ENCODE measurements at regions not wholly inside any gene's neighbourhood (a gene's known extent, or its start where the extent isn't known, plus 50 kb on each side); places are given as distances from the start of the nearest gene placed in this dataset.

DNA sequence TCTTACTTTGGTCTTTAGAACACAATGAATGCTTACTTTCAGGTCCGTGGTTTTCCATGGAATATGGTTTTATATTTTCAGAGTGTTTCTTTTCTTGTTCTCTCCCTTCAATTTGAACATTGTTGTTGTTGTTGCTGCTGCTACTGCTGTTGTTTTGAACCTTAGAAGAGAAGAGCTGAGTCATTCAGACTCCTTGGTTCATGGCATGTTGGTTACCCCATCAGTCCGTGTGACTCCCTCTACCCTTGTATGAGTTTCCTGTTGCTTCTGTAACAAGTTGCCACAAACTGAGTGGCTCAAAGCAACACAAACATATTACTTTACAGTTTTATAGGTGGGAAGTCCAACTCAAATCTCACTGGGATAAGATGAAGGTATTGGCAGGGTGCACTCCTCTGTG is 511.0 kb downstream of the INSC start:
- no peak overlapping the region for H3K27ac Mint-ChIP-seq
- peaks cover 0 to 2% of the 10 kb centered on the region in 2 experiments for H3K27me3 ChIP-seq (ENCODE audit: control insufficient read depth in 1 of 2, insufficient read depth in 2 of 2, low read length in 2 of 2)
- intact Hi-C loops (cut with DNase I, micrococcal nuclease) = no loop called here
- no peak for DNase-seq
- no peak overlapping the region for H3K4me3 Mint-ChIP-seq
- CTCF ChIA-PET = no interaction called here
- TF ChIP-seq, protein P1, sequence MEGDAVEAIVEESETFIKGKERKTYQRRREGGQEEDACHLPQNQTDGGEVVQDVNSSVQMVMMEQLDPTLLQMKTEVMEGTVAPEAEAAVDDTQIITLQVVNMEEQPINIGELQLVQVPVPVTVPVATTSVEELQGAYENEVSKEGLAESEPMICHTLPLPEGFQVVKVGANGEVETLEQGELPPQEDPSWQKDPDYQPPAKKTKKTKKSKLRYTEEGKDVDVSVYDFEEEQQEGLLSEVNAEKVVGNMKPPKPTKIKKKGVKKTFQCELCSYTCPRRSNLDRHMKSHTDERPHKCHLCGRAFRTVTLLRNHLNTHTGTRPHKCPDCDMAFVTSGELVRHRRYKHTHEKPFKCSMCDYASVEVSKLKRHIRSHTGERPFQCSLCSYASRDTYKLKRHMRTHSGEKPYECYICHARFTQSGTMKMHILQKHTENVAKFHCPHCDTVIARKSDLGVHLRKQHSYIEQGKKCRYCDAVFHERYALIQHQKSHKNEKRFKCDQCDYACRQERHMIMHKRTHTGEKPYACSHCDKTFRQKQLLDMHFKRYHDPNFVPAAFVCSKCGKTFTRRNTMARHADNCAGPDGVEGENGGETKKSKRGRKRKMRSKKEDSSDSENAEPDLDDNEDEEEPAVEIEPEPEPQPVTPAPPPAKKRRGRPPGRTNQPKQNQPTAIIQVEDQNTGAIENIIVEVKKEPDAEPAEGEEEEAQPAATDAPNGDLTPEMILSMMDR (IDR thresholded peaks at IDR 0.05) = no peak
- POLR2A ChIA-PET = no interaction called here
- no peaks in the 10 kb centered on the region for H3K9me3 ChIP-seq (ENCODE audit: control insufficient read depth in 1 of 2, insufficient read depth in 1 of 2, low read length in 2 of 2)
- no peak overlapping the region for H3K4me3 ChIP-seq (ENCODE audit: low read length)
- H3K4me1 ChIP-seq (ENCODE audit: insufficient read depth, low read length) = no peaks in the 10 kb centered on the region
- H3K36me3 ChIP-seq (ENCODE audit: insufficient read depth, low read length) = no peaks in the 10 kb centered on the region
- no peak for ATAC-seq (ENCODE audit: poor library complexity)
- H3K9me3 Mint-ChIP-seq = no peaks in the 10 kb centered on the region
- no peak overlapping the region for H3K27ac ChIP-seq (ENCODE audit: low read depth in 1 of 2, low read length in 2 of 2)
- H3K36me3 Mint-ChIP-seq (ENCODE audit: low read depth) = no peaks in the 10 kb centered on the region
- H3K4me1 Mint-ChIP-seq (ENCODE audit: low read depth) = no peaks in the 10 kb centered on the region
- peaks cover 10% of the 10 kb centered on the region for H3K27me3 Mint-ChIP-seq

DNA sequence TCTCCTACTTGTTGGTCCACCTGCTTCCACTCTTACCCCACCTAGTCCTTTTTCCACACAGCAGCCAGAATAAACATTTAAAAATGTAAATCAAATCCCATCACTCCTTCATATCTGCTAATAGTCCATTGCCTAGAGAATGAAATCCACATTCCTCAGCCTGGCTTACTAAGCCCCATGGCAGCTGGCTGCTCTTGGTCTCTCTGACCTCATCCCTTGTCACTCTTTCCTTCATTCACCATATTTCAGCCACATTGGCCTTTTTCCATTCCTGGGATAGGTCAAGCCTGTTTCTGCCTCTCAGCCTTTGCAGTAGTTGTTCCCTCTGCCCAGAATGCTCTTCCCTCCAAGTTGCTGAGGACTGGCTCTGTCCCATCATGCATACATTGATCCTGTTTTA is 512.8 kb downstream of the INSC start:
- TF ChIP-seq, protein P1 (IDR thresholded peaks at IDR 0.05) = no peak
- H3K36me3 ChIP-seq (ENCODE audit: insufficient read depth, low read length) = no peaks in the 10 kb centered on the region
- H3K4me3 ChIP-seq (ENCODE audit: low read length) = no peak overlapping the region
- Mint-ChIP-seq H3K27me3 (peaks cover 12% of the 10 kb centered on the region), H3K27ac (no peak overlapping the region), H3K4me3 (no peak overlapping the region), H3K4me1 (ENCODE audit: low read depth) (no peaks in the 10 kb centered on the region), H3K9me3 (no peaks in the 10 kb centered on the region), H3K36me3 (ENCODE audit: low read depth) (no peaks in the 10 kb centered on the region)
- no peak overlapping the region for H3K27ac ChIP-seq (ENCODE audit: low read depth in 1 of 2, low read length in 2 of 2)
- DNase-seq (no peak), ATAC-seq (ENCODE audit: poor library complexity) (no peak)
- intact Hi-C loops (cut with DNase I, micrococcal nuclease) = no loop called here
- ChIA-PET POLR2A (no interaction called here), CTCF (no interaction called here)
- no peaks in the 10 kb centered on the region for H3K27me3 ChIP-seq (ENCODE audit: control insufficient read depth in 1 of 2, insufficient read depth in 2 of 2, low read length in 2 of 2)
- H3K9me3 ChIP-seq (ENCODE audit: control insufficient read depth in 1 of 2, insufficient read depth in 1 of 2, low read length in 2 of 2) = no peaks in the 10 kb centered on the region
- no peaks in the 10 kb centered on the region for H3K4me1 ChIP-seq (ENCODE audit: insufficient read depth, low read length)

DNA sequence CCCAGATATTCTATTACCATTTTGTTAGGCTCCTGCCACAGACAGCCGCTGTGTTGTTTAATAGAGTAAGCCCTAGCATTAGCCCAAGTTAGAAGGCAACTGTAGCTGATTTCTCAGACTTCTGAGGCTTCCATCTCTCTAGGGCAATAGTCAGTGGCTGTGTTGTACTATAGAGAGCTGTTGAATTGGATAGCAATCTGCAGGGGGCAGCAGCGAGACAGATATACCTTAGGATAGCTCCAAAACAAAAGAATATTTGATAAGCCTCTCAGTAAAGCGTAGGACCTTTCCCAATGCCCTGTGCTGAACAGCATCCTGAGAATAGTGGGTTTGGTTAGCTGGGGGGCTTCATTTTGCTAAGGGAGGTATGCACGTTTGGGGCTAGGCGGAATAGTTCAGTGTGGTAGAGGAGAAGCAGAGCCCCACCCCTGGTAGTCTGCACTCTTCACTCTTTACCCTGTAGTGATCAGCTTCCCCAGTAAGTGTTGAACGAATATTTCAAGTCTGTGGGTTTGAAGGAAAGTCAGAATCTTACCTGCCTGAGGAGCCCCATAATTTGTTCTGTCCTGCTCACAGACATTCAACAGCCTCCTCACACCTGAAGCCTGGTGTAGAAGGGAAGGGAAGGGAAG is 515.1 kb downstream of the INSC start:
- Histone ChIP-seq H3K27me3 (ENCODE audit: control insufficient read depth in 1 of 2, insufficient read depth in 2 of 2, low read length in 2 of 2) (no peaks in the 10 kb centered on the region), H3K27ac (ENCODE audit: low read depth in 1 of 2, low read length in 2 of 2) (no peak overlapping the region), H3K4me1 (ENCODE audit: insufficient read depth, low read length) (no peaks in the 10 kb centered on the region), H3K9me3 (ENCODE audit: control insufficient read depth in 1 of 2, insufficient read depth in 1 of 2, low read length in 2 of 2) (no peaks in the 10 kb centered on the region), H3K36me3 (ENCODE audit: insufficient read depth, low read length) (no peaks in the 10 kb centered on the region), H3K4me3 (ENCODE audit: low read length) (no peak overlapping the region)
- H3K36me3 Mint-ChIP-seq (ENCODE audit: low read depth) = no peaks in the 10 kb centered on the region
- CTCF ChIA-PET = no interaction called here
- TF ChIP-seq, protein P1 (IDR thresholded peaks at IDR 0.05) = no peak
- no peak for DNase-seq
- H3K9me3 Mint-ChIP-seq = no peaks in the 10 kb centered on the region
- peaks cover 24% of the 10 kb centered on the region for H3K27me3 Mint-ChIP-seq
- ATAC-seq (ENCODE audit: poor library complexity) = no peak
- intact Hi-C loops (cut with DNase I, micrococcal nuclease) = no loop called here
- H3K27ac Mint-ChIP-seq = no peak overlapping the region
- H3K4me1 Mint-ChIP-seq (ENCODE audit: low read depth) = no peaks in the 10 kb centered on the region
- POLR2A ChIA-PET = no interaction called here
- H3K4me3 Mint-ChIP-seq = no peak overlapping the region
